ENCODE measurements at regions not wholly inside any gene's neighbourhood (a gene's known extent, or its start where the extent isn't known, plus 50 kb on each side); places are given as distances from the start of the nearest gene placed in this dataset.

DNA sequence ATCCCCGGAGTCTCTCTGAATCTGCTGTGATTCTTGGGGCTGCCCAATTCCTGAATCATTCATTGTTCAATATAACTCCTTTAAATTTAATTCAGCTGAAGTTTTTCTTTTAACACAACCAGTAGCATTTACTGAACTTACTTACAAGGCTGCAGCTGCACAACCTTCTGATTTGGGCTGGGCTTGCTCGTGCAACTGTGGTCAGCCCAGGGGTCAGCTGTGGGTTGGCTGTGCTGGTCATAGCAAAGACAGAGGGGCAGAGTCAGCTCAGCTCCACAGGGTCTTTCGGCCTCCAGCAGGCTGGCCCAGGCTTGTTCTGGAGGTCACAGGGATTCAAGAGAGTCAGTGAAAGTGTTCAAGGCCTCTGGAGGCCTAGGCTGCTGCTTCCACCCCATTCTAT, 186.1 kb downstream of the MATN1 start:
- no peak for TF ChIP-seq CTCF (optimal IDR thresholded peaks at IDR 0.05 in 1 of 3, IDR thresholded peaks at IDR 0.05 in 1 of 3, conservative IDR thresholded peaks at IDR 0.05 in 1 of 3; ENCODE audit: extremely low read depth in 1 of 3, insufficient read depth in 2 of 3, low read length in 3 of 3)
- TF ChIP-seq EZH2 (IDR thresholded peaks at IDR 0.05; ENCODE audit: low read length), result no peak

All from keratinocyte (primary cell).